Tibial nerve (tissue), 4 donors: ENCODE measurements at regions not wholly inside any gene's neighbourhood (a gene's known extent, or its start where the extent isn't known, plus 50 kb on each side); places are given as distances from the start of the nearest gene placed in this dataset.

Experiments used
- EP300 ChIP-seq, 2 donors: sonication (generic); formaldehyde crosslinking; IDR thresholded peaks; one replicate each; pipeline ENCODE4 v1.6.1; 2017; ENCODE audit warnings: antibody characterized with exemption in 2 of 2, mild to moderate bottlenecking in 1 of 2
- POLR2A ChIP-seq, 2 donors: fragments of 450-650 bp; IDR thresholded peaks; one replicate each; pipeline ENCODE4 v1.6.1; 2017; ENCODE audit warnings: antibody characterized with exemption in 2 of 2, mild to moderate bottlenecking in 2 of 2, moderate library complexity in 2 of 2
- TF ChIP-seq, protein P1 (sequence below), 5 experiments: fragments of 200-600 bp in 3 of 5; fragments of 450-650 bp in 2 of 5; sonication (generic) in 3 of 5; IDR thresholded peaks; one replicate each; pipeline ENCODE4 v1.5.1; 2016 to 2019; ENCODE audit warnings: antibody characterized with exemption in 5 of 5, mild to moderate bottlenecking in 3 of 5, moderate library complexity in 2 of 5

DNA sequence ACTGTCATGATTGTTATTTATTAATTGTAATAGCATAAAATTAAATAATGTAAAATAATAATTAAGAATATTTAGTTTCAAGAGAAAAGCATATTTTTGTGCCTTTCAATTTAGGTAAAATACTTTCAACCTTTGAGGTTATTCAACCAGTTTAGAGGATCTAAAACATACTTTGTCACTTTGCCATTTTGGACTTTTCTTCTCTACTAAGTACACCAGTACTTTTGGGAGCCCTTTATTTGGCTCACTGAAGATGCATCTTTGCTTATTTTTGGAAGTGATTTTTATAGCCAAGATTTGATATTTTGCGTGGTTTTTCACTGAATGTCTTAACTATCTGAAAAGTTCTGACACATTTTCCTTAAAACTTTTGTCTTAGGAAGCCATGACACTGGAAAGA lies 860.5 kb downstream of the SORCS1 start:
- no peak for TF ChIP-seq POLR2A (IDR thresholded peaks at IDR 0.05)
- TF ChIP-seq, protein P1, sequence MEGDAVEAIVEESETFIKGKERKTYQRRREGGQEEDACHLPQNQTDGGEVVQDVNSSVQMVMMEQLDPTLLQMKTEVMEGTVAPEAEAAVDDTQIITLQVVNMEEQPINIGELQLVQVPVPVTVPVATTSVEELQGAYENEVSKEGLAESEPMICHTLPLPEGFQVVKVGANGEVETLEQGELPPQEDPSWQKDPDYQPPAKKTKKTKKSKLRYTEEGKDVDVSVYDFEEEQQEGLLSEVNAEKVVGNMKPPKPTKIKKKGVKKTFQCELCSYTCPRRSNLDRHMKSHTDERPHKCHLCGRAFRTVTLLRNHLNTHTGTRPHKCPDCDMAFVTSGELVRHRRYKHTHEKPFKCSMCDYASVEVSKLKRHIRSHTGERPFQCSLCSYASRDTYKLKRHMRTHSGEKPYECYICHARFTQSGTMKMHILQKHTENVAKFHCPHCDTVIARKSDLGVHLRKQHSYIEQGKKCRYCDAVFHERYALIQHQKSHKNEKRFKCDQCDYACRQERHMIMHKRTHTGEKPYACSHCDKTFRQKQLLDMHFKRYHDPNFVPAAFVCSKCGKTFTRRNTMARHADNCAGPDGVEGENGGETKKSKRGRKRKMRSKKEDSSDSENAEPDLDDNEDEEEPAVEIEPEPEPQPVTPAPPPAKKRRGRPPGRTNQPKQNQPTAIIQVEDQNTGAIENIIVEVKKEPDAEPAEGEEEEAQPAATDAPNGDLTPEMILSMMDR (IDR thresholded peaks at IDR 0.05) = no peak
- TF ChIP-seq EP300 (IDR thresholded peaks at IDR 0.05) = no peak
